Progenitor cell of endocrine pancreas (in vitro differentiated cells): ENCODE measurements at regions not wholly inside any gene's neighbourhood (a gene's known extent, or its start where the extent isn't known, plus 50 kb on each side); places are given as distances from the start of the nearest gene placed in this dataset.
A peak's percentile ranks its signal among the peaks of the same experiment; 100 is the strongest.

Experiments used
- DNase-seq: peaks from one replicate; pipeline ENCODE4 v3.0.0; 2021; ENCODE audit warnings: low spot score; ENCODE audit not compliant: unreplicated experiment
- H3K27ac Mint-ChIP-seq: 2 replicates; pipeline ENCODE4 v1.8.0; 2021; ENCODE audit warnings: mild to moderate bottlenecking, moderate library complexity, mixed read lengths
- H3K27me3 Mint-ChIP-seq: 2 replicates; pipeline ENCODE4 v1.8.0; 2021; ENCODE audit warnings: mixed read lengths
- H3K36me3 Mint-ChIP-seq: 2 replicates; pipeline ENCODE4 v1.8.0; 2022; ENCODE audit warnings: mixed read lengths; ENCODE audit not compliant: insufficient read depth
- H3K4me1 Mint-ChIP-seq: 2 replicates; pipeline ENCODE4 v1.8.0; 2021; ENCODE audit warnings: low read depth, mixed read lengths
- H3K4me3 Mint-ChIP-seq: 2 replicates; pipeline ENCODE4 v1.8.0; 2021; ENCODE audit warnings: low read depth, mild to moderate bottlenecking, moderate library complexity, mixed read lengths
- H3K9me3 Mint-ChIP-seq: 2 replicates; pipeline ENCODE4 v1.8.0; 2021; ENCODE audit warnings: low read depth, mixed read lengths
- CTCF ChIP-seq: fragments of 200-600 bp; sonication (generic); IDR thresholded peaks from one replicate; pipeline ENCODE4 v1.5.0; 2021; ENCODE audit warnings: antibody characterized with exemption, mild to moderate bottlenecking; ENCODE audit not compliant: unreplicated experiment

- Mint-ChIP-seq H3K27me3 (peaks cover 18% of the 10 kb centered on the region), H3K27ac (no peak overlapping the region), H3K4me1 (no peaks in the 10 kb centered on the region), H3K36me3 (no peaks in the 10 kb centered on the region), H3K9me3 (peaks cover 4% of the 10 kb centered on the region), H3K4me3 (no peak overlapping the region)
- DNase-seq: no peak
- no peak for TF ChIP-seq CTCF
Observed at GRCh38 chr14:22008766-22009165, 335.1 kb upstream of the OR4E1 start.

- Mint-ChIP-seq H3K27ac (no peak overlapping the region), H3K36me3 (no peaks in the 10 kb centered on the region), H3K9me3 (peaks cover 4% of the 10 kb centered on the region), H3K27me3 (peaks cover 19% of the 10 kb centered on the region), H3K4me3 (no peak overlapping the region), H3K4me1 (peaks cover 5% of the 10 kb centered on the region)
- DNase-seq: no peak
- no peak for TF ChIP-seq CTCF
Observed at GRCh38 chr14:22007784-22008412, 334.3 kb upstream of the OR4E1 start.

- Mint-ChIP-seq H3K9me3 (peaks cover 4% of the 10 kb centered on the region), H3K4me3 (no peak overlapping the region), H3K27me3 (peaks cover 20% of the 10 kb centered on the region), H3K4me1 (peaks cover 6% of the 10 kb centered on the region), H3K27ac (no peak overlapping the region), H3K36me3 (no peaks in the 10 kb centered on the region)
- no peak for DNase-seq
- TF ChIP-seq CTCF: no peak
Observed at GRCh38 chr14:22007363-22007762, 333.7 kb upstream of the OR4E1 start.

GRCh38 chr14:22003461-22003860 is 329.8 kb upstream of the OR4E1 start:
- no peak for DNase-seq
- H3K4me3 Mint-ChIP-seq: no peak overlapping the region
- H3K36me3 Mint-ChIP-seq: no peaks in the 10 kb centered on the region
- TF ChIP-seq CTCF: no peak
- peaks cover 6% of the 10 kb centered on the region for H3K4me1 Mint-ChIP-seq
- H3K27ac Mint-ChIP-seq: no peak overlapping the region
- peaks cover 6% of the 10 kb centered on the region for H3K27me3 Mint-ChIP-seq
- H3K9me3 Mint-ChIP-seq: peaks cover 4% of the 10 kb centered on the region

- Mint-ChIP-seq H3K9me3 (peaks cover 4% of the 10 kb centered on the region), H3K4me3 (no peak overlapping the region), H3K27me3 (peaks cover 6% of the 10 kb centered on the region), H3K27ac (no peak overlapping the region), H3K4me1 (peaks cover 6% of the 10 kb centered on the region), H3K36me3 (no peaks in the 10 kb centered on the region)
- no peak for DNase-seq
- TF ChIP-seq CTCF: peak; percentile 56
Observed at GRCh38 chr14:22002860-22003284, 329.3 kb upstream of the OR4E1 start.
